ENCODE measurements at regions not wholly inside any gene's neighbourhood (a gene's known extent, or its start where the extent isn't known, plus 50 kb on each side); places are given as distances from the start of the nearest gene placed in this dataset.

- no peak for DNase-seq
- Mint-ChIP-seq H3K27ac (no peak overlapping the region), H3K4me3 (no peak overlapping the region), H3K36me3 (ENCODE audit: low read depth) (no peaks in the 10 kb centered on the region), H3K4me1 (ENCODE audit: low read depth) (no peaks in the 10 kb centered on the region), H3K9me3 (peaks cover 8% of the 10 kb centered on the region), H3K27me3 (no peaks in the 10 kb centered on the region)
- POLR2A ChIA-PET = interaction anchor here (0.6 kb wide), 1 partner anchor 87 kb away, joined by 3 read pairs; no protein-coding TSS in a partner anchor
- TF ChIP-seq CTCF (IDR thresholded peaks at IDR 0.05) = no peak
- intact Hi-C loops (cut with micrococcal nuclease) = no loop called here
- CTCF ChIA-PET = no interaction called here
- ATAC-seq = no peak
Observed at GRCh38 chr1:87929906-87930305, 601.2 kb downstream of the LMO4 start.

- ATAC-seq (no peak), DNase-seq (no peak)
- H3K4me3 Mint-ChIP-seq = no peak overlapping the region
- intact Hi-C loops (cut with micrococcal nuclease) = no loop called here
- POLR2A ChIA-PET = interaction anchor here (0.6 kb wide), 1 partner anchor 87 kb away, joined by 3 read pairs; no protein-coding TSS in a partner anchor
- no peaks in the 10 kb centered on the region for H3K4me1 Mint-ChIP-seq (ENCODE audit: low read depth)
- H3K27ac Mint-ChIP-seq = no peak overlapping the region
- CTCF ChIA-PET = no interaction called here
- no peaks in the 10 kb centered on the region for H3K36me3 Mint-ChIP-seq (ENCODE audit: low read depth)
- H3K9me3 Mint-ChIP-seq = peaks cover 8% of the 10 kb centered on the region
- no peaks in the 10 kb centered on the region for H3K27me3 Mint-ChIP-seq
- TF ChIP-seq CTCF (IDR thresholded peaks at IDR 0.05) = no peak
Observed at GRCh38 chr1:87930796-87931195, 602.1 kb downstream of the LMO4 start.

- POLR2A ChIA-PET = no interaction called here
- Mint-ChIP-seq H3K4me1 (ENCODE audit: low read depth) (no peaks in the 10 kb centered on the region), H3K27ac (no peak overlapping the region), H3K4me3 (no peak overlapping the region), H3K27me3 (peaks cover 2% of the 10 kb centered on the region), H3K9me3 (peaks cover 8% of the 10 kb centered on the region), H3K36me3 (ENCODE audit: low read depth) (no peaks in the 10 kb centered on the region)
- TF ChIP-seq CTCF (IDR thresholded peaks at IDR 0.05) = no peak
- ATAC-seq (no peak), DNase-seq (no peak)
- CTCF ChIA-PET = interaction anchor here (0.9 kb wide), 1 partner anchor 20 kb away, joined by 3 read pairs; no protein-coding TSS in a partner anchor
- intact Hi-C loops (cut with micrococcal nuclease) = no loop called here
Observed at GRCh38 chr1:87933171-87933570, 604.5 kb downstream of the LMO4 start.

- DNase-seq = no peak
- POLR2A ChIA-PET = no interaction called here
- CTCF ChIA-PET = interaction anchor here (0.8 kb wide), 1 partner anchor 18 kb away, joined by 4 read pairs; no protein-coding TSS in a partner anchor
- H3K9me3 Mint-ChIP-seq = peaks cover 8% of the 10 kb centered on the region
- H3K27me3 Mint-ChIP-seq = peaks cover 2% of the 10 kb centered on the region
- no peak overlapping the region for H3K27ac Mint-ChIP-seq
- no peaks in the 10 kb centered on the region for H3K36me3 Mint-ChIP-seq (ENCODE audit: low read depth)
- H3K4me3 Mint-ChIP-seq = no peak overlapping the region
- ATAC-seq = no peak
- intact Hi-C loops (cut with micrococcal nuclease) = no loop called here
- TF ChIP-seq CTCF (IDR thresholded peaks at IDR 0.05) = no peak
- H3K4me1 Mint-ChIP-seq (ENCODE audit: low read depth) = no peaks in the 10 kb centered on the region
Observed at GRCh38 chr1:87935130-87935529, 606.5 kb downstream of the LMO4 start.

GRCh38 chr1:87937831-87938395, 609.2 kb downstream of the LMO4 start:
- H3K4me1 Mint-ChIP-seq (ENCODE audit: low read depth) = no peaks in the 10 kb centered on the region
- intact Hi-C loops (cut with micrococcal nuclease) = no loop called here
- no peak for TF ChIP-seq CTCF (IDR thresholded peaks at IDR 0.05)
- ATAC-seq (no peak), DNase-seq (no peak)
- POLR2A ChIA-PET = no interaction called here
- peaks cover 2% of the 10 kb centered on the region for H3K27me3 Mint-ChIP-seq
- no peaks in the 10 kb centered on the region for H3K36me3 Mint-ChIP-seq (ENCODE audit: low read depth)
- no peak overlapping the region for H3K4me3 Mint-ChIP-seq
- H3K9me3 Mint-ChIP-seq = no peaks in the 10 kb centered on the region
- H3K27ac Mint-ChIP-seq = no peak overlapping the region
- CTCF ChIA-PET = no interaction called here

Data from activated CD8-positive, alpha-beta T cell treated with anti-CD3 and anti-CD28 coated beads for 36 hours (primary cell).